Astrocyte (in vitro differentiated cells and primary cell): ENCODE measurements at regions not wholly inside any gene's neighbourhood (a gene's known extent, or its start where the extent isn't known, plus 50 kb on each side); places are given as distances from the start of the nearest gene placed in this dataset.

Source experiments
- DNase-seq: peaks from one replicate; pipeline ENCODE4 v3.0.0-alpha.2; 2010; ENCODE audit warnings: low read depth
- FAIRE-seq: peaks from 2 replicates; lab custom pipeline; 2011; peaks lifted over from hg19 to GRCh38; lab: Jason Lieb, UNC
- H2AFZ ChIP-seq: 2 replicates; pipeline ENCODE4 v1.6.0; 2012; ENCODE audit warnings: low read depth, low read length, inconsistent platforms
- H3K27ac ChIP-seq: 2 replicates; pipeline ENCODE4 v1.5.1; 2011; ENCODE audit warnings: low read depth, low read length, inconsistent platforms
- H3K27me3 ChIP-seq: 2 replicates; pipeline ENCODE4 v1.6.0; 2011; ENCODE audit warnings: low read length, inconsistent platforms; ENCODE audit not compliant: insufficient read depth
- H3K36me3 ChIP-seq: 2 replicates; pipeline ENCODE4 v1.5.1; 2011; ENCODE audit warnings: low read length, inconsistent platforms; ENCODE audit not compliant: insufficient read depth
- H3K4me1 ChIP-seq: 2 replicates; pipeline ENCODE4 v1.5.1; 2011; ENCODE audit warnings: low read length, inconsistent platforms; ENCODE audit not compliant: insufficient read depth
- H3K4me2 ChIP-seq: 2 replicates; pipeline ENCODE4 v1.6.0; 2012; ENCODE audit warnings: low read length, inconsistent platforms
- H3K4me3 ChIP-seq: 2 replicates; pipeline ENCODE4 v1.5.1; 2011; ENCODE audit warnings: low read depth, mild to moderate bottlenecking, low read length, inconsistent platforms; ENCODE audit not compliant: insufficient read depth
- H3K79me2 ChIP-seq: 2 replicates; pipeline ENCODE4 v1.6.0; 2012; ENCODE audit warnings: mild to moderate bottlenecking, low read length, inconsistent platforms; ENCODE audit not compliant: insufficient read depth
- H3K9ac ChIP-seq: 2 replicates; pipeline ENCODE4 v1.6.0; 2012; ENCODE audit warnings: mild to moderate bottlenecking, low read length, inconsistent platforms
- H3K9me3 ChIP-seq: 2 replicates; pipeline ENCODE4 v1.5.1; 2012; ENCODE audit warnings: low read depth, mild to moderate bottlenecking, low read length, inconsistent platforms; ENCODE audit not compliant: insufficient read depth
- H4K20me1 ChIP-seq: 2 replicates; pipeline ENCODE4 v1.6.0; 2012; ENCODE audit warnings: low read length, inconsistent platforms; ENCODE audit not compliant: insufficient read depth
- H3K27ac Mint-ChIP-seq: one replicate; pipeline ENCODE4 v1.8.0; 2021; ENCODE audit warnings: mild to moderate bottlenecking, mixed read lengths; ENCODE audit not compliant: unreplicated experiment
- H3K27me3 Mint-ChIP-seq: one replicate; pipeline ENCODE4 v1.8.0; 2021; ENCODE audit warnings: low read depth, mixed read lengths; ENCODE audit not compliant: unreplicated experiment
- H3K36me3 Mint-ChIP-seq: one replicate; pipeline ENCODE4 v1.8.0; 2021; ENCODE audit warnings: low read depth, mixed read lengths; ENCODE audit not compliant: unreplicated experiment
- H3K4me1 Mint-ChIP-seq: one replicate; pipeline ENCODE4 v1.8.0; 2021; ENCODE audit warnings: low read depth, mixed read lengths; ENCODE audit not compliant: unreplicated experiment
- H3K4me3 Mint-ChIP-seq: one replicate; pipeline ENCODE4 v1.8.0; 2021; ENCODE audit warnings: mild to moderate bottlenecking, moderate library complexity, mixed read lengths; ENCODE audit not compliant: unreplicated experiment
- H3K9me3 Mint-ChIP-seq: one replicate; pipeline ENCODE4 v1.8.0; 2021; ENCODE audit warnings: mild to moderate bottlenecking, mixed read lengths; ENCODE audit not compliant: unreplicated experiment
- CTCF ChIP-seq: IDR thresholded peaks from 2 replicates; pipeline ENCODE4 v1.5.1; 2011; ENCODE audit warnings: low read depth, mild to moderate bottlenecking, inconsistent platforms, low read length, moderate library complexity; ENCODE audit not compliant: insufficient read depth
- EZH2 ChIP-seq: IDR thresholded peaks from 2 replicates; pipeline ENCODE4 v1.6.1; 2012; ENCODE audit warnings: mild to moderate bottlenecking, low read length, inconsistent platforms; ENCODE audit not compliant: insufficient read depth

GRCh38 chr2:78486565-78486964 is 538.9 kb upstream of the REG3G start:
- no peak overlapping the region for H3K27ac Mint-ChIP-seq

GRCh38 chr2:78498125-78498524 is 527.4 kb upstream of the REG3G start:
- Histone ChIP-seq H3K4me3 (no peak overlapping the region), H2AFZ (no peak overlapping the region), H3K27ac (no peak overlapping the region), H3K27me3 (no peaks in the 10 kb centered on the region), H3K9ac (no peak overlapping the region), H4K20me1 (no peaks in the 10 kb centered on the region), H3K79me2 (no peaks in the 10 kb centered on the region), H3K4me1 (no peaks in the 10 kb centered on the region), H3K9me3 (no peaks in the 10 kb centered on the region), H3K4me2 (no peak overlapping the region), H3K36me3 (no peaks in the 10 kb centered on the region)
- Mint-ChIP-seq H3K9me3 (peaks cover 5% of the 10 kb centered on the region), H3K4me3 (no peak overlapping the region), H3K36me3 (no peaks in the 10 kb centered on the region), H3K4me1 (no peaks in the 10 kb centered on the region), H3K27ac (no peak overlapping the region), H3K27me3 (no peaks in the 10 kb centered on the region)
- no peak for DNase-seq
- no peak for FAIRE-seq
- no peak for TF ChIP-seq EZH2
- no peak for TF ChIP-seq CTCF

More at GRCh38 chr2:78486565-78486964, 538.9 kb upstream of the REG3G start:
- no peaks in the 10 kb centered on the region for H3K36me3 Mint-ChIP-seq
- no peak overlapping the region for H3K4me3 Mint-ChIP-seq
- Histone ChIP-seq H4K20me1 (no peaks in the 10 kb centered on the region), H3K9me3 (no peaks in the 10 kb centered on the region), H2AFZ (no peak overlapping the region), H3K36me3 (no peaks in the 10 kb centered on the region), H3K27ac (no peak overlapping the region), H3K4me3 (no peak overlapping the region), H3K9ac (no peak overlapping the region), H3K79me2 (no peaks in the 10 kb centered on the region), H3K4me1 (no peaks in the 10 kb centered on the region), H3K4me2 (no peak overlapping the region), H3K27me3 (no peaks in the 10 kb centered on the region)
- TF ChIP-seq EZH2 (no peak), CTCF (no peak)
- H3K27me3 Mint-ChIP-seq = no peaks in the 10 kb centered on the region
- DNase-seq = no peak
- H3K4me1 Mint-ChIP-seq = no peaks in the 10 kb centered on the region
- FAIRE-seq = no peak
- no peaks in the 10 kb centered on the region for H3K9me3 Mint-ChIP-seq

DNA sequence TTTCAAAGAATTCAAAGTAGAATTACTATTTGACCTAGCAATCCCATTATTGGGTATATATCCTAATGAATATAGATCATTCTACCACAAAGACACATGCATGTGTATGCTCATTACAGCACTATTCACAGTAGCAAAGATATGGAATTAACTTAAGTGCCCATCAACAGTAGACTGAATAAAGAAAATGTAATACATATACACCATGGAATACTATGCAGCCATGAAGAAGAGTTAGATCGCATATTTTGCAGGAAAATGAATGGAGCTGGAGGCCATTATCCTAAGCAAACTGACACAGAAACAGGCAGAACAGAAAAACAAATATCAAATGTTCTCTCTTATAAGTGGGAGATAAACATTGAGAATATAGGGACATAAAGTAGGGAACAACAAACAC is 519.2 kb upstream of the REG3G start:
- TF ChIP-seq EZH2 = no peak
- no peak for TF ChIP-seq CTCF
- Histone ChIP-seq H3K36me3 (no peaks in the 10 kb centered on the region), H3K79me2 (no peaks in the 10 kb centered on the region), H3K27me3 (no peaks in the 10 kb centered on the region), H3K4me2 (no peak overlapping the region), H3K4me1 (no peaks in the 10 kb centered on the region), H3K27ac (no peak overlapping the region), H2AFZ (no peak overlapping the region), H3K4me3 (no peak overlapping the region), H3K9me3 (peaks cover 2% of the 10 kb centered on the region), H3K9ac (no peak overlapping the region), H4K20me1 (no peaks in the 10 kb centered on the region)
- Mint-ChIP-seq H3K4me3 (no peak overlapping the region), H3K36me3 (no peaks in the 10 kb centered on the region), H3K27me3 (no peaks in the 10 kb centered on the region), H3K9me3 (peaks cover 2% of the 10 kb centered on the region), H3K4me1 (no peaks in the 10 kb centered on the region), H3K27ac (no peak overlapping the region)
- no peak for FAIRE-seq
- DNase-seq = no peak
